Trophoblast cell (in vitro differentiated cells and primary cell): ENCODE measurements at regions not wholly inside any gene's neighbourhood (a gene's known extent, or its start where the extent isn't known, plus 50 kb on each side); places are given as distances from the start of the nearest gene placed in this dataset.

ENCODE experiments used
- DNase-seq, 2 donors: peaks; one replicate each; pipeline ENCODE4 v3.0.0-alpha.2; 2016
- H2AFZ ChIP-seq: 2 replicates; pipeline ENCODE4 v1.6.1; 2013; ENCODE audit warnings: low read length, moderate library complexity, mild to moderate bottlenecking; ENCODE audit not compliant: insufficient read depth, poor library complexity
- H2AK5ac ChIP-seq: 2 replicates; pipeline ENCODE4 v1.6.1; 2013; ENCODE audit warnings: mild to moderate bottlenecking, low read length
- H2BK120ac ChIP-seq: 2 replicates; pipeline ENCODE4 v1.6.1; 2013; ENCODE audit warnings: low read length, mild to moderate bottlenecking, moderate library complexity; ENCODE audit not compliant: insufficient read depth, poor library complexity
- H2BK12ac ChIP-seq: 2 replicates; pipeline ENCODE4 v1.6.1; 2013; ENCODE audit warnings: mild to moderate bottlenecking, low read length, moderate library complexity
- H2BK5ac ChIP-seq: 2 replicates; pipeline ENCODE4 v1.6.1; 2013; ENCODE audit warnings: low read length, low read depth, moderate library complexity, mild to moderate bottlenecking; ENCODE audit not compliant: poor library complexity
- H3K14ac ChIP-seq: 2 replicates; pipeline ENCODE4 v1.6.1; 2013; ENCODE audit warnings: mild to moderate bottlenecking, low read length
- H3K18ac ChIP-seq: 2 replicates; pipeline ENCODE4 v1.6.1; 2013; ENCODE audit warnings: mild to moderate bottlenecking, low read length
- H3K23ac ChIP-seq: 2 replicates; pipeline ENCODE4 v1.6.1; 2013; ENCODE audit warnings: low read length
- H3K27ac ChIP-seq: 2 replicates; pipeline ENCODE4 v1.5.1; 2013; ENCODE audit warnings: low read depth, mild to moderate bottlenecking, inconsistent platforms, low read length, moderate library complexity
- H3K27me3 ChIP-seq: 2 replicates; pipeline ENCODE4 v1.6.1; 2013; ENCODE audit warnings: inconsistent platforms, mild to moderate bottlenecking, low read length, moderate library complexity; ENCODE audit not compliant: insufficient read depth
- H3K36me3 ChIP-seq, 2 experiments: 1 replicate in 1 of 2; 2 replicates in 1 of 2; pipeline ENCODE4 v1.6.1; 2013; ENCODE audit warnings: low read length in 2 of 2, mild to moderate bottlenecking in 2 of 2, moderate library complexity in 1 of 2; ENCODE audit not compliant: insufficient read depth in 2 of 2, control insufficient read depth in 1 of 2
- H3K4ac ChIP-seq: 2 replicates; pipeline ENCODE4 v1.6.1; 2013; ENCODE audit warnings: low read depth, mild to moderate bottlenecking, low read length, moderate library complexity
- H3K4me1 ChIP-seq, 2 experiments: 1 replicate in 1 of 2; 2 replicates in 1 of 2; pipeline ENCODE4 v1.6.1; 2013; ENCODE audit warnings: low read length in 2 of 2, mild to moderate bottlenecking in 2 of 2, moderate library complexity in 1 of 2; ENCODE audit not compliant: insufficient read depth in 2 of 2, control insufficient read depth in 1 of 2
- H3K4me2 ChIP-seq: 2 replicates; pipeline ENCODE4 v1.6.1; 2013; ENCODE audit warnings: inconsistent platforms, mild to moderate bottlenecking, low read length, moderate library complexity
- H3K4me3 ChIP-seq: 2 replicates; pipeline ENCODE4 v1.5.1; 2013; ENCODE audit warnings: mild to moderate bottlenecking, low read depth, low read length, inconsistent platforms
- H3K79me1 ChIP-seq: one replicate; pipeline ENCODE4 v1.6.1; 2013; ENCODE audit warnings: low read length
- H3K79me2 ChIP-seq: 2 replicates; pipeline ENCODE4 v1.6.1; 2013; ENCODE audit warnings: low read length, mild to moderate bottlenecking; ENCODE audit not compliant: control insufficient read depth, insufficient read depth, poor library complexity
- H3K9ac ChIP-seq: 2 replicates; pipeline ENCODE4 v1.6.1; 2013; ENCODE audit warnings: mild to moderate bottlenecking, low read length
- H3K9me3 ChIP-seq: 2 replicates; pipeline ENCODE4 v1.6.1; 2013; ENCODE audit warnings: low read depth, mild to moderate bottlenecking, control low read depth, inconsistent platforms, low read length; ENCODE audit not compliant: insufficient read depth
- H4K12ac ChIP-seq: 2 replicates; pipeline ENCODE4 v1.6.1; 2013; ENCODE audit warnings: low read depth, mild to moderate bottlenecking, low read length, moderate library complexity
- H4K8ac ChIP-seq: 2 replicates; pipeline ENCODE4 v1.6.1; 2013; ENCODE audit warnings: low read depth, mild to moderate bottlenecking, low read length, moderate library complexity
- H4K91ac ChIP-seq: one replicate; pipeline ENCODE4 v1.6.1; 2013; ENCODE audit warnings: low read depth, mild to moderate bottlenecking, low read length, moderate library complexity
- WGBS: extraction: QIAGEN DNeasy Blood & Tissue Kit; methylation state at CpG from one replicate; pipeline ENCODE4 v1.1.7; 2013; ENCODE audit warnings: missing lambda C conversion rate; ENCODE audit not compliant: insufficient read length, insufficient coverage; ENCODE audit errors: extremely low coverage; 5-methylcytosine and 5-hydroxymethylcytosine counted together

GRCh38 chr12:90085494-90086274 lies 377.0 kb upstream of the ATP2B1 start:
- Histone ChIP-seq H2AK5ac (peak overlapping the region; percentile 79), H3K27me3 (no peaks in the 10 kb centered on the region), H2AFZ (no peak overlapping the region), H3K4me1 (peaks cover 6 to 11% of the 10 kb centered on the region in 2 experiments), H3K4ac (no peak overlapping the region), H3K18ac (peak overlapping the region; percentile 56), H3K79me1 (peaks cover 16% of the 10 kb centered on the region), H3K36me3 (no peaks in the 10 kb centered on the region), H4K12ac (no peak overlapping the region), H2BK12ac (peak overlapping the region; percentile 27), H3K27ac (peak overlapping the region; percentile 70), H2BK120ac (peak overlapping the region; percentile 46), H3K9ac (no peak overlapping the region), H3K23ac (no peak overlapping the region), H3K9me3 (no peaks in the 10 kb centered on the region), H3K14ac (peak overlapping the region; percentile 70), H3K79me2 (no peaks in the 10 kb centered on the region), H3K4me3 (no peak overlapping the region), H2BK5ac (peak overlapping the region; percentile 72), H4K8ac (no peak overlapping the region), H4K91ac (peak overlapping the region; percentile 58), H3K4me2 (no peak overlapping the region)
- DNase-seq: peak; percentile 20 to 68
- WGBS: no CpG with 5 or more reads among the region's 3 CpGs

GRCh38 chr12:90084018-90084417 lies 375.4 kb upstream of the ATP2B1 start:
- Histone ChIP-seq H3K9ac (no peak overlapping the region), H3K79me1 (peaks cover 10% of the 10 kb centered on the region), H4K91ac (no peak overlapping the region), H2AFZ (no peak overlapping the region), H3K4me2 (no peak overlapping the region), H3K23ac (no peak overlapping the region), H2BK5ac (no peak overlapping the region), H3K79me2 (no peaks in the 10 kb centered on the region), H3K9me3 (no peaks in the 10 kb centered on the region), H3K27me3 (no peaks in the 10 kb centered on the region), H2AK5ac (no peak overlapping the region), H2BK120ac (no peak overlapping the region), H3K4me1 (peaks cover 2 to 8% of the 10 kb centered on the region in 2 experiments), H3K36me3 (no peaks in the 10 kb centered on the region), H2BK12ac (no peak overlapping the region), H3K4me3 (no peak overlapping the region), H4K8ac (no peak overlapping the region), H4K12ac (no peak overlapping the region), H3K14ac (no peak overlapping the region), H3K18ac (no peak overlapping the region), H3K27ac (no peak overlapping the region), H3K4ac (no peak overlapping the region)
- WGBS: no CpG with 5 or more reads among the region's 2 CpGs
- DNase-seq: no peak

GRCh38 chr12:90080616-90081015 lies 372.0 kb upstream of the ATP2B1 start:
- Histone ChIP-seq H3K27ac (no peak overlapping the region), H3K4me3 (no peak overlapping the region), H4K91ac (no peak overlapping the region), H3K4me2 (no peak overlapping the region), H3K79me2 (no peaks in the 10 kb centered on the region), H3K36me3 (no peaks in the 10 kb centered on the region), H3K9ac (no peak overlapping the region), H2BK12ac (no peak overlapping the region), H3K23ac (no peak overlapping the region), H2BK5ac (no peak overlapping the region), H3K14ac (no peak overlapping the region), H3K4me1 (peaks cover 0 to 1% of the 10 kb centered on the region in 2 experiments), H3K27me3 (no peaks in the 10 kb centered on the region), H3K9me3 (no peaks in the 10 kb centered on the region), H4K12ac (no peak overlapping the region), H3K79me1 (peaks cover 3% of the 10 kb centered on the region), H2BK120ac (no peak overlapping the region), H3K18ac (no peak overlapping the region), H4K8ac (no peak overlapping the region), H3K4ac (no peak overlapping the region), H2AFZ (no peak overlapping the region), H2AK5ac (no peak overlapping the region)
- no CpG with 5 or more reads among the region's 1 CpG for WGBS
- DNase-seq: peak in 1 of 2 donors; percentile 79

GRCh38 chr12:90079529-90080210 lies 371.0 kb upstream of the ATP2B1 start:
- Histone ChIP-seq H3K36me3 (no peaks in the 10 kb centered on the region), H4K8ac (no peak overlapping the region), H2BK5ac (no peak overlapping the region), H2AK5ac (no peak overlapping the region), H3K18ac (no peak overlapping the region), H3K79me2 (no peaks in the 10 kb centered on the region), H4K12ac (no peak overlapping the region), H3K4me1 (no peaks in the 10 kb centered on the region), H3K27ac (no peak overlapping the region), H3K27me3 (no peaks in the 10 kb centered on the region), H3K23ac (no peak overlapping the region), H2BK12ac (no peak overlapping the region), H3K9ac (no peak overlapping the region), H3K14ac (no peak overlapping the region), H3K4me3 (no peak overlapping the region), H4K91ac (no peak overlapping the region), H3K4ac (no peak overlapping the region), H3K4me2 (no peak overlapping the region), H2AFZ (no peak overlapping the region), H3K9me3 (no peaks in the 10 kb centered on the region), H2BK120ac (no peak overlapping the region), H3K79me1 (peaks cover 1% of the 10 kb centered on the region)
- no peak for DNase-seq
- no CpG with 5 or more reads among the region's 4 CpGs for WGBS
